ENCODE measurements at regions not wholly inside any gene's neighbourhood (a gene's known extent, or its start where the extent isn't known, plus 50 kb on each side); places are given as distances from the start of the nearest gene placed in this dataset.

DNA sequence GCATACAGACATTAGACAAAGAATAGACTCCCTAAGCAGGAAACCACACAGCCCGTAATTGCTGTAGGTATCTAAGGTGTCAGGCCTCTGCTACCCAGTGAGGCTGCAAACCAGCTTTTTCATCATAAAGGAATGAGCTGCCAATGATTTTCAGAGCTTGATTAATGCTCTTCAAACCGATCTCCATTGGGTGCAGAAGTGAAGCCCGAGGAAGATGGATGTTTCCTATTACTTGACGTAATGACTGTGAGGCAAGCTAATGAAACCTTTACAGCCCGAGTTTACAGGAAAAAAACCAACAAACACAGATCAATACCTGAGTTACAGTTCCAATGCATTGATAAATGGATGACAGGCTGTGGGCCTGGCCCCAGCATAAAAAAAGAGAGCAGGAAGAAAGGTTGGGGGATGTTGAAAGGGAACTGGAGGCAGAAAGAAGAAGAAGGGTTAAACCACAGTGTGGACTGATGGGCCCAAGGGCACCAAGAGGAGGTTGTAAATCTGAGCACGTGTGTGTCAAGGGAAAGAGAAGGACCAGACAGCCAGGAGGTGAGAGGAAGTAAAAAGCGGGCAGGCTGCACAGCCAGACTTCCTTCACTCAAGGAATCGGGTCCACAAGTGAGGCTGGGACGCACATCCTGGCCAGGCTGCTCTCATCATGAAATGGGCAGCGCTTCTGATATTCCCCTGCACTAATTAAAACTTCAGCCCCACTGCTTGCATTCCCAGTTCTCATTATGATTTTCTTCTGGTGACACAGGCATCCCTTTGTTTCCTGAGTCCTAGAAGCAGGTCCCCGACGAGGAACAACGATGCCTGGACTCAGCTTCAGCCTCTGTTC lies 70.6 kb upstream of the NTM start:
- no peak for DNase-seq

DNA sequence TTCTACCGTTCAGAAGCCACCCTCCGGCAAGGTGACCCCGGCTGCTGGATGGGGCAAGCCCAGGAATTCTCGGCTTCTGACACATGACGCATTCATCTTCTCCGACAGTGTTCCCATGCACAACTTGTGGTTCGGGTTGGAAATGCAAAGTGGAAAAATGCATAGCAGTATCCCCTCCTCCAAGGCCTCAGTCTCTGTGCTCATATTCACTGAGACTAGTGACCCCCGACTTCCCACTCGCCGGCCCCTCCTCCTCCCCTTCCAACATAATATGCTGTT lies 70.0 kb upstream of the NTM start:
- no peak for DNase-seq

DNA sequence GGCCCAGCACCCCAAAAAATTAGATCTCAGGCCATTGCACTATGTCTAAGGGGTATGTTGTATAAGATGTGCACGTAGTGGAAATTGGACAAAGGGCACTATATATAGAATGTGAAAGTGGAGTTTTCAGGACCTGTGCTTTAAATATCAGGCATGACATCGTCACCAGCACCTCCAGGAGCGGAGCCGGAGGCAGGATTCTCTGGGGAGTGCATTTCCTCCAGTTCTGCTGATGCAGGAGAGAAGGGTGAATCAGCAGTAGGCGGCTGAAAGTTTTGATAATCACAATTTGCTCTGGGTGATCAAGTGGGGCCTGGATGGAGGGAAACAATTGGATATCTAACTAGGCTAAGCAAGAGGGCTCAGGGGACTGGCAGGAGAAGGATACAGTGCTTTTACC lies 69.1 kb upstream of the NTM start:
- no peak for DNase-seq

DNA sequence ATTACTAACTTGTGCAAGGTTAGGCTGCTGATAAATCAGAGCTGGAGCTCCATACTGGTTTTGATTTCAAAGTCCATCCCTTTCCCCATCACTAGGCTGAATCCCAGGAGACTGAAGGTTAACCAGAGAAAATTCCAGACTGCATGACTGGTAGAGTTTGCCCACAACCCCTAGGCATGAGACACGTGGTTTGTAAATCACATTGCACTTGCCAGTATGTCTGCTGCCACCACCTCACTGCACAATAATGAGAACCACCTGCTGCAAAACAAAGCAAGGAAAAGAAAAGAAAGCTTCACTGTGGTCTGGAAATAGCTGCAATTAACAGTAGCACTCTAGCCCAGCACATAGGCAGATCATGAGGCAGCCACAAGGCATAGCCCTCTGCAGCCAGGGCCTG lies 67.6 kb upstream of the NTM start:
- no peak for DNase-seq

DNA sequence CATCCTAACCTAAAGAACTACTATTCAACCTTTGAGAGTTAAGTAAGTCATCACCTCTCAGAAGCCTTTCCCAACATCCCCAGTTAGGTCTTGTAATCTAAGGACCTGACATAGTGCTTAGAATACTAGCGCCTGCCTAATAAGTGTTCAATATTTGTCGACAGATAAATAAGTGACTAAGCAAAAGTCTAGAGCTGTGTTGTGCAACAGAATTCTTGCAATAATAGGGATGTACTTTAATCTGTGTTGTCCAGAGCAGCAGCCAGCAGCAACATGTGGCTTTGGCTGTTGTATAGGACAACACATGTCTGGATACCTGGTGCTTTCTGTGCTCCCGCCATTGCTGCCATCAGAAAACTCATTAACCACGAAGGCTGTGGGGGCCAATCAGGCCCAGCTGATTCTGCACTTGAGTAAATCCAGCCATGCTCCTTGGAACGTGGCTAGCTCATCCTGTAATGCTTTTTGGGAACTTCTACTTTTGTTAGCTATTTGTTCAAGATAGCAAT lies 66.8 kb upstream of the NTM start:
- DNase-seq: no peak

DNA sequence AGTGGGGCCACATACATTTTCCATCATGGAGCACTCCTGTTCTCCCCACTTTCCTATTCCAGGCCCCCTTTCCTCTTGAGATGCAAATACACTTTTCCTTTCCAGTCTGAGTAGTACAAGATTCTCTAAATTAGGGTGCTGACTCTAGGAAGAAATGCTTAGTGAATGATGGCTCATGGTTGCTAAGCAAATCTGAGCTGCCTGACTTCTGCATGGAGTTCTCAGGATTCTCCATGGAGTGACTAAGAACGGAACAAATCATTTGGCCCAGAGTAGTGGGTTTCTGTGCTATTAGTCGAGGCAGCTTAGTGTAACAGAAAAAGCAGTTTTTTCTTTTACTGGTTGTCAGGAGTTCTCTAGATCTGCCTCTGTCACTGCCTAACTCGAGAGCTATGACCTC lies 65.4 kb upstream of the NTM start:
- DNase-seq: no peak

DNA sequence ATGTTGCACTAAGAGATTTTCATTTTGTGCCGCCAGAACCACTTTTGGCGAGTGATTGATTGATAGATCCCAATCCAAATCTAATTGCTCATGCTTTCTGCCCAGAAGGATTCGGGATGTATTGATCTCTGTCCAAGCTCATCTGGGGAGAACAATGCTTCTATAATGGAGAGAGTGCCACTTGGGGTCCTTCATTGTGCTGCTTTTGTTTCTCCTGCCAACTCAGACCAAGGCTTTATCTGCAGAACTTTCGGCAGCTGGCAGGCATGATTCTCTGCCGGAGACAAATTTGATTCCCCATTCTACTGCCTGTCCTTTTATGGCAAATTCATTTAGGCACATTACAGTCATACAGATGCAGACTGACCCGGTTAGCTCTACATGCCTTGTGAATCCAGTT lies 62.9 kb upstream of the NTM start:
- no peak for DNase-seq

DNA sequence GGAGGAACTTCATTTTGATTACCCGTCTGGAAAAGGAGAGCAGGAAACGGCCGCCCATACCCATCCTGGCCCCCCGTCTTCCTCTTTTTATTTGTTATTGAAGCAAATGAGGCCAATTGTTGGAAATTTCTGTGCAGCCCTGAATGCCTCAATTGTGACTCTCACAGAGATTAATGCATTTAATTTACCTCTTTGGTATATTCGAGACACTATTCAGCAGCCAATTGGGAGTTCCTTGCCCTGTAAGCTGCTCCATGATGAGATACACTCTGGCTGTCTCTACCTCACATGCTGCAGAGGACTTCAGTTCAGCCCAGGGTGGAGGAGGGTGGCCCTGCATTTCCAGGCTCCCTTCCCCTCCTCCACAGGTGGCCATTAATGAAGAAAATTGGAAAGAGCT lies 60.6 kb upstream of the NTM start:
- DNase-seq: no peak

DNA sequence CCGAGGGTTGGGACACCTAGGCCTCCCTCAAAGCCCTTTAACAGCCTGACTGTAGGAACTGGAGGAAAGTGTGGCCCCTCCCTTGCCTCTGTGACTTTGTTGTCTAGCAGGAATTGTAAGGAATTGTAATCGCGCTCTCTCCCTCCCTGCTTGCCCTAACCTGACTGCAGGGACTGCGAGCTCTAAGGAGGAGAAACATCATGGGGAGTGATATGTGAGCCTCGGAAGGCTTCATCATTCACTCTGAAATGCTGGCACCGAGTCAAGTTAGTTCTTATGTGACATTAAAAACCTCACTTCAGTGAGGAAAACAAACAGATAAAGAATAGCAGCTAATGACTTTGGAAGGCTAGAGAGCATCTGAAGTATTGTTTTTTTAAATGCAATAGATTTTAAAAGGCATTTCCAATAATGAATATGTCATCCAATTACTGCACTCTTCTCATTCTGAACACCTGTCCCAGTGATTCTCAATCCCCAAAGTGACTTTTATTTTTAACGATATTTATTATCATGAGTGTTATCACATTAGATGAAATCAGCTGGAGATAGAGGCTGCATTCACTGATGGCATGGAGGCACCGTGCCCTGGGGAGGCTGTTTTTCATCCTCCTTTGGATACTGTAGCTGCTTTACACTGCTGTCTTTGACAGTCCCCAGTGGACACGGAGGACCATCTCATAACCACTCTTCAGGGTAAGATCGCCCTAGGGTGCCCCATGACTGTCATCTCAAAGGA lies 58.5 kb upstream of the NTM start:
- no peak for DNase-seq

Data from right lung (tissue), 2 donors.